ENCODE measurements at regions not wholly inside any gene's neighbourhood (a gene's known extent, or its start where the extent isn't known, plus 50 kb on each side); places are given as distances from the start of the nearest gene placed in this dataset.

- no peak overlapping the region for H3K4me3 ChIP-seq (ENCODE audit: insufficient read depth, low read length, poor library complexity, severe bottlenecking)
- no peak overlapping the region for H3K9ac ChIP-seq (ENCODE audit: low read length)
- no peak overlapping the region for H3K4me2 ChIP-seq (ENCODE audit: low read depth, low read length, poor library complexity, severe bottlenecking)
- H2AFZ ChIP-seq (ENCODE audit: low read depth, low read length, severe bottlenecking): no peak overlapping the region
- H3K27ac ChIP-seq (ENCODE audit: low read depth, low read length): no peak overlapping the region
- no peaks in the 10 kb centered on the region for H3K79me2 ChIP-seq (ENCODE audit: insufficient read depth, low read length)
- H3K36me3 ChIP-seq (ENCODE audit: low read length): no peaks in the 10 kb centered on the region
- TF ChIP-seq EZH2phosphoT487 (conservative IDR thresholded peaks at IDR 0.05; ENCODE audit: low read length): no peak
- no peaks in the 10 kb centered on the region for H3K9me3 ChIP-seq (ENCODE audit: insufficient read depth, low read length)
- no peaks in the 10 kb centered on the region for H3K27me3 ChIP-seq (ENCODE audit: low read length)
- H3K9me2 ChIP-seq (replicated peaks; ENCODE audit: insufficient read depth, low read length): no peaks in the 10 kb centered on the region
- no peaks in the 10 kb centered on the region for H4K20me1 ChIP-seq (ENCODE audit: low read depth, low read length)
- H3F3A ChIP-seq (ENCODE audit: insufficient read depth): no peaks in the 10 kb centered on the region
Measured at GRCh38 chr5:67696446-67696845, 499.8 kb upstream of the CD180 start.

GRCh38 chr5:67695369-67695768 is 498.8 kb upstream of the CD180 start:
- no peaks in the 10 kb centered on the region for H3K79me2 ChIP-seq (ENCODE audit: insufficient read depth, low read length)
- no peaks in the 10 kb centered on the region for H3K9me2 ChIP-seq (replicated peaks; ENCODE audit: insufficient read depth, low read length)
- H3K9me3 ChIP-seq (ENCODE audit: insufficient read depth, low read length): no peaks in the 10 kb centered on the region
- no peaks in the 10 kb centered on the region for H3K36me3 ChIP-seq (ENCODE audit: low read length)
- no peaks in the 10 kb centered on the region for H3K27me3 ChIP-seq (ENCODE audit: low read length)
- no peak overlapping the region for H2AFZ ChIP-seq (ENCODE audit: low read depth, low read length, severe bottlenecking)
- H3K27ac ChIP-seq (ENCODE audit: low read depth, low read length): no peak overlapping the region
- H3F3A ChIP-seq (ENCODE audit: insufficient read depth): no peaks in the 10 kb centered on the region
- TF ChIP-seq CTCF (IDR thresholded peaks at IDR 0.05; ENCODE audit: insufficient read depth, low read length, poor library complexity, severe bottlenecking) (no peak), EZH2phosphoT487 (conservative IDR thresholded peaks at IDR 0.05; ENCODE audit: low read length) (no peak)
- H3K4me2 ChIP-seq (ENCODE audit: low read depth, low read length, poor library complexity, severe bottlenecking): no peak overlapping the region
- no peak overlapping the region for H3K9ac ChIP-seq (ENCODE audit: low read length)
- H4K20me1 ChIP-seq (ENCODE audit: low read depth, low read length): no peaks in the 10 kb centered on the region
- no peak overlapping the region for H3K4me3 ChIP-seq (ENCODE audit: insufficient read depth, low read length, poor library complexity, severe bottlenecking)

- no peak for TF ChIP-seq EZH2phosphoT487 (conservative IDR thresholded peaks at IDR 0.05; ENCODE audit: low read length)
- Histone ChIP-seq H3K36me3 (ENCODE audit: low read length) (no peaks in the 10 kb centered on the region), H3F3A (ENCODE audit: insufficient read depth) (no peaks in the 10 kb centered on the region), H3K9me2 (replicated peaks; ENCODE audit: insufficient read depth, low read length) (no peaks in the 10 kb centered on the region), H3K4me2 (ENCODE audit: low read depth, low read length, poor library complexity, severe bottlenecking) (no peak overlapping the region), H2AFZ (ENCODE audit: low read depth, low read length, severe bottlenecking) (no peak overlapping the region), H3K27ac (ENCODE audit: low read depth, low read length) (no peak overlapping the region), H3K9me3 (ENCODE audit: insufficient read depth, low read length) (no peaks in the 10 kb centered on the region), H4K20me1 (ENCODE audit: low read depth, low read length) (no peaks in the 10 kb centered on the region), H3K79me2 (ENCODE audit: insufficient read depth, low read length) (no peaks in the 10 kb centered on the region), H3K9ac (ENCODE audit: low read length) (no peak overlapping the region), H3K27me3 (ENCODE audit: low read length) (no peaks in the 10 kb centered on the region), H3K4me3 (ENCODE audit: insufficient read depth, low read length, poor library complexity, severe bottlenecking) (no peak overlapping the region)
Measured at GRCh38 chr5:67694810-67695191, 498.2 kb upstream of the CD180 start.

GRCh38 chr5:67693956-67694809 is 497.6 kb upstream of the CD180 start:
- Histone ChIP-seq H3K9me2 (replicated peaks; ENCODE audit: insufficient read depth, low read length) (no peaks in the 10 kb centered on the region), H3K79me2 (ENCODE audit: insufficient read depth, low read length) (no peaks in the 10 kb centered on the region), H3K27ac (ENCODE audit: low read depth, low read length) (no peak overlapping the region), H4K20me1 (ENCODE audit: low read depth, low read length) (no peaks in the 10 kb centered on the region), H3K9me3 (ENCODE audit: insufficient read depth, low read length) (no peaks in the 10 kb centered on the region), H2AFZ (ENCODE audit: low read depth, low read length, severe bottlenecking) (no peak overlapping the region), H3K4me2 (ENCODE audit: low read depth, low read length, poor library complexity, severe bottlenecking) (no peak overlapping the region), H3K4me3 (ENCODE audit: insufficient read depth, low read length, poor library complexity, severe bottlenecking) (no peak overlapping the region), H3K36me3 (ENCODE audit: low read length) (no peaks in the 10 kb centered on the region), H3K9ac (ENCODE audit: low read length) (no peak overlapping the region), H3K27me3 (ENCODE audit: low read length) (no peaks in the 10 kb centered on the region), H3F3A (ENCODE audit: insufficient read depth) (no peaks in the 10 kb centered on the region)
- no peak for TF ChIP-seq EZH2phosphoT487 (conservative IDR thresholded peaks at IDR 0.05; ENCODE audit: low read length)
- TF ChIP-seq CTCF (IDR thresholded peaks at IDR 0.05; ENCODE audit: insufficient read depth, low read length, poor library complexity, severe bottlenecking): no peak
